ENCODE measurements at regions not wholly inside any gene's neighbourhood (a gene's known extent, or its start where the extent isn't known, plus 50 kb on each side); places are given as distances from the start of the nearest gene placed in this dataset.

GRCh38 chr2:9137379-9138150 lies 69.0 kb upstream of the ASAP2 start:
- ChIA-PET CTCF (interaction anchor here (1.1 kb wide), 1 partner anchor 45 kb away, joined by 3 read pairs; no protein-coding TSS in a partner anchor), POLR2A (no interaction called here)
- H3K27me3 Mint-ChIP-seq, result peaks cover 8% of the 10 kb centered on the region
- H3K9me3 Mint-ChIP-seq, result peaks cover 8% of the 10 kb centered on the region
- H3K4me3 Mint-ChIP-seq, result no peak overlapping the region
- no peak overlapping the region for H3K27ac Mint-ChIP-seq
- ATAC-seq, result no peak
- intact Hi-C loops (cut with micrococcal nuclease), result loop anchor here (5.0 kb wide), 1 partner anchor 265 kb away; no protein-coding TSS in a partner anchor
- peaks cover 1% of the 10 kb centered on the region for H3K4me1 Mint-ChIP-seq (ENCODE audit: low read depth)
- no peak for TF ChIP-seq CTCF (IDR thresholded peaks at IDR 0.05)
- no peaks in the 10 kb centered on the region for H3K36me3 Mint-ChIP-seq (ENCODE audit: low read depth)
- no peak for DNase-seq

- no peak for TF ChIP-seq CTCF (IDR thresholded peaks at IDR 0.05)
- H3K4me3 Mint-ChIP-seq, result no peak overlapping the region
- H3K36me3 Mint-ChIP-seq (ENCODE audit: low read depth), result no peaks in the 10 kb centered on the region
- POLR2A ChIA-PET, result no interaction called here
- H3K27me3 Mint-ChIP-seq, result peaks cover 4% of the 10 kb centered on the region
- no peaks in the 10 kb centered on the region for H3K4me1 Mint-ChIP-seq (ENCODE audit: low read depth)
- CTCF ChIA-PET, result no interaction called here
- peaks cover 8% of the 10 kb centered on the region for H3K9me3 Mint-ChIP-seq
- intact Hi-C loops (cut with micrococcal nuclease), result loop anchor here (5.0 kb wide), 1 partner anchor 264 kb away; no protein-coding TSS in a partner anchor
- DNase-seq (no peak), ATAC-seq (no peak)
- no peak overlapping the region for H3K27ac Mint-ChIP-seq
These were observed 70.6 kb upstream of the ASAP2 start for GRCh38 chr2:9135822-9136558.

GRCh38 chr2:9127316-9127715 lies 79.3 kb upstream of the ASAP2 start:
- intact Hi-C loops (cut with micrococcal nuclease), result no loop called here
- H3K27me3 Mint-ChIP-seq, result peaks cover 2% of the 10 kb centered on the region

GRCh38 chr2:9126540-9126939 lies 80.1 kb upstream of the ASAP2 start:
- Mint-ChIP-seq H3K27ac (no peak overlapping the region), H3K9me3 (peaks cover 5% of the 10 kb centered on the region), H3K27me3 (peaks cover 2% of the 10 kb centered on the region), H3K4me1 (ENCODE audit: low read depth) (no peaks in the 10 kb centered on the region), H3K4me3 (no peak overlapping the region), H3K36me3 (ENCODE audit: low read depth) (no peaks in the 10 kb centered on the region)
- ChIA-PET CTCF (no interaction called here), POLR2A (no interaction called here)
- ATAC-seq (no peak), DNase-seq (no peak)
- no peak for TF ChIP-seq CTCF (IDR thresholded peaks at IDR 0.05)
- intact Hi-C loops (cut with micrococcal nuclease), result no loop called here

More at GRCh38 chr2:9127316-9127715, 79.3 kb upstream of the ASAP2 start:
- DNase-seq, result no peak
- Mint-ChIP-seq H3K27ac (no peak overlapping the region), H3K4me3 (no peak overlapping the region), H3K36me3 (ENCODE audit: low read depth) (no peaks in the 10 kb centered on the region), H3K9me3 (peaks cover 5% of the 10 kb centered on the region), H3K4me1 (ENCODE audit: low read depth) (no peaks in the 10 kb centered on the region)
- TF ChIP-seq CTCF (IDR thresholded peaks at IDR 0.05), result no peak
- ChIA-PET CTCF (no interaction called here), POLR2A (no interaction called here)
- no peak for ATAC-seq

- no peak overlapping the region for H3K4me3 Mint-ChIP-seq
- intact Hi-C loops (cut with micrococcal nuclease), result no loop called here
- H3K36me3 Mint-ChIP-seq (ENCODE audit: low read depth), result no peaks in the 10 kb centered on the region
- ATAC-seq, result no peak
- peaks cover 5% of the 10 kb centered on the region for H3K9me3 Mint-ChIP-seq
- DNase-seq, result no peak
- H3K27me3 Mint-ChIP-seq, result peaks cover 2% of the 10 kb centered on the region
- POLR2A ChIA-PET, result no interaction called here
- H3K27ac Mint-ChIP-seq, result no peak overlapping the region
- CTCF ChIA-PET, result interaction anchor here (1.2 kb wide), 1 partner anchor 10 kb away, joined by 3 read pairs; no protein-coding TSS in a partner anchor
- no peak for TF ChIP-seq CTCF (IDR thresholded peaks at IDR 0.05)
- H3K4me1 Mint-ChIP-seq (ENCODE audit: low read depth), result no peaks in the 10 kb centered on the region
These were observed 82.3 kb upstream of the ASAP2 start for GRCh38 chr2:9124231-9124741.

All from activated CD8-positive, alpha-beta T cell treated with anti-CD3 and anti-CD28 coated beads for 36 hours (primary cell).